HEK293 (cell line): ENCODE measurements at regions not wholly inside any gene's neighbourhood (a gene's known extent, or its start where the extent isn't known, plus 50 kb on each side); places are given as distances from the start of the nearest gene placed in this dataset.

ENCODE experiments used
- CTCF ChIA-PET: fragments of 350-600 bp; formaldehyde crosslinking; extraction: SDS; loops from one replicate; lab custom pipeline; 2021; ENCODE audit warnings: antibody characterized with exemption; lab: Yijun Ruan, JAX
- POLR2A ChIA-PET: fragments of 300-600 bp; formaldehyde crosslinking; extraction: SDS; loops from one replicate; lab custom pipeline; 2020; ENCODE audit warnings: antibody characterized with exemption, inconsistent platforms; lab: Yijun Ruan, JAX
- H3K27ac ChIP-seq: fragments of 200-500 bp; sonication (Bioruptor generic); 2 replicates; pipeline ENCODE4 v1.5.1; 2014; ENCODE audit warnings: low read depth, low read length, control low read depth, inconsistent platforms; ENCODE audit errors: extremely low read depth
- H3K36me3 ChIP-seq, 2 experiments: fragments of 200-500 bp in 1 of 2; sonication (Bioruptor generic) in 1 of 2; 1 replicate in 1 of 2; 2 replicates in 1 of 2; pipeline ENCODE4 v1.5.1; 2014 to 2017; ENCODE audit warnings: inconsistent platforms in 2 of 2, low read length in 2 of 2; ENCODE audit not compliant: control insufficient read depth in 2 of 2, insufficient read depth in 1 of 2
- H3K4me1 ChIP-seq: fragments of 200-500 bp; sonication (Bioruptor generic); 2 replicates; pipeline ENCODE4 v1.5.1; 2014; ENCODE audit warnings: mild to moderate bottlenecking, low read length, inconsistent platforms; ENCODE audit not compliant: control insufficient read depth, insufficient read depth
- H3K4me3 ChIP-seq: 2 replicates; pipeline ENCODE4 v1.5.1; 2011; ENCODE audit warnings: low read depth, mild to moderate bottlenecking, control low read depth, low read length, moderate library complexity
- H3K9me3 ChIP-seq: fragments of 200-500 bp; sonication (Bioruptor generic); 2 replicates; pipeline ENCODE4 v1.5.1; 2014; ENCODE audit warnings: low read depth, low read length, inconsistent platforms; ENCODE audit not compliant: control insufficient read depth, insufficient read depth
- BCL11A ChIP-seq: fragments of 450-650 bp; formaldehyde crosslinking; IDR thresholded peaks from 2 replicates; pipeline ENCODE4 v1.5.1; 2016; ENCODE audit warnings: low read depth, missing biosample characterization, missing genetic modification characterization
- HOXA7 ChIP-seq: sonication (generic); formaldehyde crosslinking; IDR thresholded peaks from 2 replicates; pipeline ENCODE4 v1.8.1; 2022; ENCODE audit warnings: missing genetic modification reagents, borderline replicate concordance
- HOXC10 ChIP-seq: sonication (generic); formaldehyde crosslinking; IDR thresholded peaks from 2 replicates; pipeline ENCODE4 v1.8.1; 2023; ENCODE audit warnings: mild to moderate bottlenecking, missing genetic modification reagents
- OSR2 ChIP-seq: fragments of 450-650 bp; formaldehyde crosslinking; IDR thresholded peaks from 2 replicates; pipeline ENCODE4 v1.5.1; 2016; ENCODE audit warnings: missing biosample characterization, missing genetic modification characterization
- OVOL3 ChIP-seq: fragments of 450-650 bp; formaldehyde crosslinking; IDR thresholded peaks from 2 replicates; pipeline ENCODE4 v1.5.1; 2016; ENCODE audit warnings: missing biosample characterization, missing genetic modification characterization
- ZBTB1 ChIP-seq: fragments of 450-650 bp; formaldehyde crosslinking; IDR thresholded peaks from 2 replicates; pipeline ENCODE4 v1.5.1; 2016; ENCODE audit warnings: missing biosample characterization, missing genetic modification characterization
- ZBTB11 ChIP-seq: fragments of 450-650 bp; formaldehyde crosslinking; conservative IDR thresholded peaks from 2 replicates; pipeline ENCODE4 v1.5.1; 2016; ENCODE audit warnings: low read depth, missing biosample characterization, missing genetic modification characterization
- ZFP37 ChIP-seq: fragments of 450-650 bp; formaldehyde crosslinking; IDR thresholded peaks from 2 replicates; pipeline ENCODE4 v1.5.1; 2016; ENCODE audit warnings: missing biosample characterization, missing genetic modification characterization
- ZNF10 ChIP-seq: fragments of 450-650 bp; formaldehyde crosslinking; IDR thresholded peaks from 2 replicates; pipeline ENCODE4 v1.5.1; 2017; ENCODE audit warnings: missing biosample characterization, missing genetic modification characterization
- ZNF114 ChIP-seq: fragments of 450-650 bp; formaldehyde crosslinking; IDR thresholded peaks from 2 replicates; pipeline ENCODE4 v1.5.0; 2017; ENCODE audit warnings: missing biosample characterization, missing genetic modification characterization
- ZNF174 ChIP-seq: fragments of 450-650 bp; formaldehyde crosslinking; IDR thresholded peaks from 2 replicates; pipeline ENCODE4 v1.5.0; 2017; ENCODE audit warnings: missing biosample characterization, mild to moderate bottlenecking, missing genetic modification characterization
- ZNF202 ChIP-seq: fragments of 450-650 bp; formaldehyde crosslinking; IDR thresholded peaks from 2 replicates; pipeline ENCODE4 v1.5.1; 2016; ENCODE audit warnings: missing biosample characterization, missing genetic modification characterization, borderline replicate concordance
- ZNF26 ChIP-seq: fragments of 450-650 bp; formaldehyde crosslinking; IDR thresholded peaks from 2 replicates; pipeline ENCODE4 v1.5.1; 2016; ENCODE audit warnings: missing biosample characterization, missing genetic modification characterization
- ZNF302 ChIP-seq: fragments of 450-650 bp; formaldehyde crosslinking; IDR thresholded peaks from 2 replicates; pipeline ENCODE4 v1.5.1; 2016; ENCODE audit warnings: missing biosample characterization, missing genetic modification characterization, low read depth
- ZNF324 ChIP-seq: fragments of 450-650 bp; formaldehyde crosslinking; IDR thresholded peaks from 2 replicates; pipeline ENCODE4 v1.5.1; 2016; ENCODE audit warnings: missing biosample characterization, missing genetic modification characterization
- ZNF335 ChIP-seq: fragments of 450-650 bp; formaldehyde crosslinking; conservative IDR thresholded peaks from 2 replicates; pipeline ENCODE4 v1.5.1; 2016; ENCODE audit warnings: missing biosample characterization, missing genetic modification characterization
- ZNF426 ChIP-seq: fragments of 450-650 bp; formaldehyde crosslinking; IDR thresholded peaks from 2 replicates; pipeline ENCODE4 v1.5.1; 2017; ENCODE audit warnings: missing biosample characterization, missing genetic modification characterization, mild to moderate bottlenecking, inconsistent platforms, moderate library complexity
- ZNF510 ChIP-seq: fragments of 450-650 bp; formaldehyde crosslinking; IDR thresholded peaks from 2 replicates; pipeline ENCODE4 v1.5.1; 2018; ENCODE audit warnings: mild to moderate bottlenecking, missing genetic modification characterization, missing biosample characterization; ENCODE audit not compliant: insufficient replicate concordance
- ZNF549 ChIP-seq: fragments of 450-650 bp; IDR thresholded peaks from 2 replicates; pipeline ENCODE4 v1.5.1; 2018; ENCODE audit warnings: missing biosample characterization, missing genetic modification characterization, mild to moderate bottlenecking, inconsistent platforms, moderate library complexity
- ZNF596 ChIP-seq: fragments of 450-650 bp; IDR thresholded peaks from 2 replicates; pipeline ENCODE4 v1.5.0; 2018; ENCODE audit warnings: missing biosample characterization, mild to moderate bottlenecking, missing genetic modification characterization, moderate library complexity
- ZNF624 ChIP-seq: fragments of 450-650 bp; formaldehyde crosslinking; IDR thresholded peaks from 2 replicates; pipeline ENCODE4 v1.5.1; 2017; ENCODE audit warnings: missing biosample characterization, missing genetic modification characterization
- ZNF660 ChIP-seq: fragments of 450-650 bp; IDR thresholded peaks from 2 replicates; pipeline ENCODE4 v1.5.1; 2018; ENCODE audit warnings: missing biosample characterization, mild to moderate bottlenecking, missing genetic modification characterization
- ZNF677 ChIP-seq: fragments of 450-650 bp; IDR thresholded peaks from 2 replicates; pipeline ENCODE4 v1.5.0; 2018; ENCODE audit warnings: missing biosample characterization, mild to moderate bottlenecking, missing genetic modification characterization, moderate library complexity
- ZNF843 ChIP-seq: fragments of 450-650 bp; formaldehyde crosslinking; IDR thresholded peaks from 2 replicates; pipeline ENCODE4 v1.5.1; 2016; ENCODE audit warnings: missing biosample characterization, missing genetic modification characterization
- TF ChIP-seq, protein P1 (sequence below): fragments of 450-650 bp; formaldehyde crosslinking; IDR thresholded peaks from 2 replicates; pipeline ENCODE4 v1.5.1; 2016; ENCODE audit warnings: missing biosample characterization, missing genetic modification characterization

- Histone ChIP-seq H3K27ac (no peak overlapping the region), H3K4me3 (no peak overlapping the region; the same call in 1 of the 2 replicates), H3K4me1 (no peaks in the 10 kb centered on the region), H3K9me3 (no peaks in the 10 kb centered on the region), H3K36me3 (no peaks in the 10 kb centered on the region)
- CTCF ChIA-PET, result interaction anchor here (0.6 to 4.7 kb wide), 7 partner anchors 9 to 633 kb away, joined by 3 to 22 read pairs (median 3); no protein-coding TSS in a partner anchor
- POLR2A ChIA-PET, result interaction anchor here (1.3 to 2.8 kb wide), 4 partner anchors 12 to 662 kb away, joined by 3 to 29 read pairs (median 8); a partner anchor contains a TSS
- no peak for TF ChIP-seq ZNF426
- 0 out of 2 replicates have a peak, but pooled peaks have one; percentile 43 for TF ChIP-seq ZNF660 (tag by site-specific recombination)
Observed at GRCh38 chr6:27176096-27176495, 71.4 kb upstream of the PRSS16 start.

DNA sequence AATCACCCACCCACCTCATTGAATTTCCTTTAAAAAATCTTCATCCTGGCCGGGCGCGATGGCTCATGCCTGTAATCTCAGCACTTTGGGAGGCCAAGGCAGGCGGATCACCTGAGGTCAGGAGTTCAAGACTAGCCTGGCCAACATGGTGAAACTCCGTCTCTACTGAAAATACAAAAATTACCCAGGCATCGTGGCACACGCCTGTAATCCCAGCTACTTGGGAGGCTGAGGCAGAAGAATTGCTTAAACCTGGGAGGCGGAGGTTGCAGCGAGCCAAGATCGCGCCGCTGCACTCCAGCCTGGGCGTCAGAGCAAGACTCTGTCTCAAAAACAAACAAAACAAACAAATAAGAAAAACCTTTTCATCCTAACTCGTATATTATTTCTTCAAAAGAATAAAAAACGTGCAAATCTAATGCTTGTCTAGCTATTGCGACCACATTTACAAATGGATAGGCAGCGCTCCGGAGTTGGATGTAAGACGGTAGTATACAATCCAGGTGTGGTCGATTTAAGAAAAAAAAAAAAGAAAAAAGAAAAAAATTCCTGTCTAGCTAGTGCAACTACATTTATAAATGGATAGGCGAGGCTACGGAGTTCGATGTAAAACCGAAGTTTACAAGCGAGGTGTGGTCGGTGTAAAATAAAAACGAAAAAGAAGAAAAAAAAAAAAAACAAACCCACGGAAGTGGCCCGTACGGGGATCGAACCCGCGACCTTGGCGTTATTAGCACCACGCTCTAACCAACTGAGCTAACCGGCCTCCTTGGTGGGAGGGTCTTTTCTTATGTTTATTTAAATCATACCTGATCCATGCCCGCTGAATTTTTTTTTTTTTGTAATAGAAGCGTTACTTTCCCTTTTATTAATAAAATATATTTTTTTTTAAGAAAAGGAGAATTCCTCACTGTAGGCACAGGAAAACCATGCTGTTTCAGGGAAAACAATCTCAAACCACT, 70.7 kb upstream of the PRSS16 start:
- peak overlapping the region; percentile 85 for H3K27ac ChIP-seq
- no peaks in the 10 kb centered on the region for H3K9me3 ChIP-seq
- CTCF ChIA-PET, result interaction anchor here (0.6 to 4.7 kb wide), 15 partner anchors 9 to 1551 kb away, joined by 3 to 22 read pairs (median 4); no protein-coding TSS in a partner anchor
- no peak for TF ChIP-seq ZNF596 (tag by site-specific recombination)
- TF ChIP-seq ZNF624 (tag by site-specific recombination), result peak; percentile 30; the same call in 1 of the 2 replicates
- no peak for TF ChIP-seq ZFP37 (tag by site-specific recombination)
- no peak for TF ChIP-seq ZNF549 (tag by site-specific recombination)
- TF ChIP-seq ZNF324, result peak; percentile 82
- TF ChIP-seq ZNF510, result no peak
- no peak for TF ChIP-seq ZNF677
- no peak for TF ChIP-seq ZNF114 (tag by site-specific recombination)
- TF ChIP-seq OSR2 (tag by site-specific recombination), result no peak; the same call in 1 of the 2 replicates
- no peak for TF ChIP-seq ZNF174 (tag by site-specific recombination)
- no peak for TF ChIP-seq ZNF26 (tag by site-specific recombination)
- no peak for TF ChIP-seq HOXA7 (CRISPR knock-in tag)
- peak; percentile 22; the same call in 1 of the 2 replicates for TF ChIP-seq ZBTB11 (tag by site-specific recombination)
- TF ChIP-seq HOXC10 (CRISPR knock-in tag), result no peak
- peak; percentile 92 for TF ChIP-seq ZNF335 (tag by site-specific recombination)
- peak; percentile 46; the same call in 1 of the 2 replicates for TF ChIP-seq BCL11A (tag by site-specific recombination)
- no peak for TF ChIP-seq ZNF302
- TF ChIP-seq ZNF843, result 0 out of 2 replicates have a peak, but pooled peaks have one; percentile 35
- TF ChIP-seq, protein P1, sequence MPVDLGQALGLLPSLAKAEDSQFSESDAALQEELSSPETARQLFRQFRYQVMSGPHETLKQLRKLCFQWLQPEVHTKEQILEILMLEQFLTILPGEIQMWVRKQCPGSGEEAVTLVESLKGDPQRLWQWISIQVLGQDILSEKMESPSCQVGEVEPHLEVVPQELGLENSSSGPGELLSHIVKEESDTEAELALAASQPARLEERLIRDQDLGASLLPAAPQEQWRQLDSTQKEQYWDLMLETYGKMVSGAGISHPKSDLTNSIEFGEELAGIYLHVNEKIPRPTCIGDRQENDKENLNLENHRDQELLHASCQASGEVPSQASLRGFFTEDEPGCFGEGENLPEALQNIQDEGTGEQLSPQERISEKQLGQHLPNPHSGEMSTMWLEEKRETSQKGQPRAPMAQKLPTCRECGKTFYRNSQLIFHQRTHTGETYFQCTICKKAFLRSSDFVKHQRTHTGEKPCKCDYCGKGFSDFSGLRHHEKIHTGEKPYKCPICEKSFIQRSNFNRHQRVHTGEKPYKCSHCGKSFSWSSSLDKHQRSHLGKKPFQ (tag by site-specific recombination), result peak; percentile 62; the same call in 1 of the 2 replicates
- TF ChIP-seq ZNF202 (tag by site-specific recombination), result no peak
- TF ChIP-seq ZNF10 (tag by site-specific recombination), result no peak
- no peak for TF ChIP-seq ZBTB1 (tag by site-specific recombination)
- 0 out of 2 replicates have a peak, but pooled peaks have one; percentile 23 for TF ChIP-seq OVOL3 (tag by site-specific recombination)

More for the DNA sequence above, 70.7 kb upstream of the PRSS16 start:
- Histone ChIP-seq H3K4me3 (peak overlapping the region; percentile 92), H3K36me3 (no peaks in the 10 kb centered on the region), H3K4me1 (no peaks in the 10 kb centered on the region)
- POLR2A ChIA-PET, result interaction anchor here (0.6 to 2.8 kb wide), 18 partner anchors 10 to 716 kb away, joined by 3 to 29 read pairs (median 4); a partner anchor contains a TSS
